ENCODE measurements at regions not wholly inside any gene's neighbourhood (a gene's known extent, or its start where the extent isn't known, plus 50 kb on each side); places are given as distances from the start of the nearest gene placed in this dataset.

DNA sequence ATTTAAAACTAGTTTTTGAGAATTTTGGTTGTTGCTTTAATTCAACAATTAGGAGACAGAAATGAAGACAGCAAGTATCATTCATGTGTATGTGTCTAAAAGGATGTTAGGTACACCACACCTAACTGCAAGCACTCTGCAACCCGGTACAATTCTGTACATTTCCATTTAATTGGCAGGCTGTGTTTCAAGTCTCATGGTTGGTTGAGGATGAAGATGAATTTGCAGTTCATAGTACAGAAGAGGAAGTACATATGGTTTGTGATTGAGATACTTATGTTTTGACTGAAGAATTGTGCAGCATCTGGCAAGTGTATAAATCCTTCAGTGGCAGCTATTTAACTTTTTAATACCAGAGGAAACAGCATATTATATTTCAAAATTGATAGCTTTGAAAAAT lies 628.7 kb upstream of the ZNF608 start:
- no peaks in the 10 kb centered on the region for H3K36me3 Mint-ChIP-seq (ENCODE audit: insufficient read depth, unreplicated experiment)
- intact Hi-C loops (cut with micrococcal nuclease; ENCODE audit: unreplicated experiment), result no loop called here
- CTCF ChIA-PET, result no interaction called here
- H3K4me3 Mint-ChIP-seq (ENCODE audit: low read depth, unreplicated experiment), result no peak overlapping the region
- no peak for DNase-seq
- H3K27me3 Mint-ChIP-seq (ENCODE audit: unreplicated experiment), result no peaks in the 10 kb centered on the region
- no peaks in the 10 kb centered on the region for H3K9me3 Mint-ChIP-seq (ENCODE audit: low read depth, unreplicated experiment)
- no peaks in the 10 kb centered on the region for H3K4me1 Mint-ChIP-seq (ENCODE audit: low read depth, unreplicated experiment)
- BruUV-seq (replicated peaks), result no TSS peak
- TF ChIP-seq, protein P1, sequence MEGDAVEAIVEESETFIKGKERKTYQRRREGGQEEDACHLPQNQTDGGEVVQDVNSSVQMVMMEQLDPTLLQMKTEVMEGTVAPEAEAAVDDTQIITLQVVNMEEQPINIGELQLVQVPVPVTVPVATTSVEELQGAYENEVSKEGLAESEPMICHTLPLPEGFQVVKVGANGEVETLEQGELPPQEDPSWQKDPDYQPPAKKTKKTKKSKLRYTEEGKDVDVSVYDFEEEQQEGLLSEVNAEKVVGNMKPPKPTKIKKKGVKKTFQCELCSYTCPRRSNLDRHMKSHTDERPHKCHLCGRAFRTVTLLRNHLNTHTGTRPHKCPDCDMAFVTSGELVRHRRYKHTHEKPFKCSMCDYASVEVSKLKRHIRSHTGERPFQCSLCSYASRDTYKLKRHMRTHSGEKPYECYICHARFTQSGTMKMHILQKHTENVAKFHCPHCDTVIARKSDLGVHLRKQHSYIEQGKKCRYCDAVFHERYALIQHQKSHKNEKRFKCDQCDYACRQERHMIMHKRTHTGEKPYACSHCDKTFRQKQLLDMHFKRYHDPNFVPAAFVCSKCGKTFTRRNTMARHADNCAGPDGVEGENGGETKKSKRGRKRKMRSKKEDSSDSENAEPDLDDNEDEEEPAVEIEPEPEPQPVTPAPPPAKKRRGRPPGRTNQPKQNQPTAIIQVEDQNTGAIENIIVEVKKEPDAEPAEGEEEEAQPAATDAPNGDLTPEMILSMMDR (IDR thresholded peaks at IDR 0.05; ENCODE audit: unreplicated experiment), result no peak
- no peak overlapping the region for H3K27ac Mint-ChIP-seq (ENCODE audit: unreplicated experiment)

DNA sequence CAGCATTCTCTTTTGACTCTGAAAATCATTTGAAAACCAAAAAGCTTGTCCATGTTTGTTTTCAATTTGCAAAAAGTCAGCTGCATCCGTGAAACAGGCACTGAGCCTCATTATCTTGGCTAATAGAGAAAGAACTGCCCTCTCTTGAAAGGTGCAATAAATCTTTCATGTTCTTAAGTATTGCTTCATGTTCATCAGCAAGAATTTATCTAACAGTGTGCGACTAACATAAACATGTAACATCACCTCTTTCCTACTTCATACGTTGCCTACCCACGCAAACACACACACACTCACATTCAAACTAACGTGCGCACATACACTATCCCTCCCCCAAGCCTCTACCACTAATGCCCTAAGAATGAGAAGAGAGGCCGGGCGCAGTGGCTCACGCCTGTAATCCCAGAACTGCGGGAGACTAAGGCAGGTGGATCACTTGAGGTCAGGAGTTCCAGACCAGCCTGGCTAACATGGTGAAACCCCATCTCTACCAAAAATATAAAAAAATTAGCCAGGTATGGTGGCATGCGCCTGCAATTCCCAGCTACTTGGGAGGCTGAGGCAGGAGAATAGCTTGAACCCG lies 629.7 kb upstream of the ZNF608 start:
- no peak for DNase-seq
- BruUV-seq (replicated peaks), result no TSS peak
- no peaks in the 10 kb centered on the region for H3K9me3 Mint-ChIP-seq (ENCODE audit: low read depth, unreplicated experiment)
- no peaks in the 10 kb centered on the region for H3K27me3 Mint-ChIP-seq (ENCODE audit: unreplicated experiment)
- intact Hi-C loops (cut with micrococcal nuclease; ENCODE audit: unreplicated experiment), result no loop called here
- CTCF ChIA-PET, result no interaction called here
- no peak overlapping the region for H3K4me3 Mint-ChIP-seq (ENCODE audit: low read depth, unreplicated experiment)
- H3K27ac Mint-ChIP-seq (ENCODE audit: unreplicated experiment), result no peak overlapping the region
- H3K36me3 Mint-ChIP-seq (ENCODE audit: insufficient read depth, unreplicated experiment), result no peaks in the 10 kb centered on the region
- TF ChIP-seq, protein P1 (IDR thresholded peaks at IDR 0.05; ENCODE audit: unreplicated experiment), result no peak
- H3K4me1 Mint-ChIP-seq (ENCODE audit: low read depth, unreplicated experiment), result no peaks in the 10 kb centered on the region

DNA sequence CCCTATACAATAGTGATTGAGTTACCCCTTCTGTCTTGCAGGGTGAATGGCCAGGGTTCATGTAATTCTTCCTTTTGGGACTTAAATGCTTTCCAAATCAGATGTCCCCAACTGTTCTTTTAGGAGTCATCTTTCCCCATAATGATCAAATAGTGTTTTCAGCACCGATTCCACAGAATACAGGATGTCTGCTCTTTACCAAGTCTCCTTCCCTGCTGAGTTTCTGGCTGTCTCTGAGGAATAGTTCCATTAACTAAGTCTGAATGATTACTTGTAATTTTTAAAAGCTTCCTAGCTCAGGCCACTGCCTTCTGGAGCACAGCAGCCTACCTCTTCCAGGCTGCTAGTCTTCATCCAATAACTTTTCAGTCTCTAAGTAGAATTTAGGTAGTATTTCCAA lies 630.7 kb upstream of the ZNF608 start:
- intact Hi-C loops (cut with micrococcal nuclease; ENCODE audit: unreplicated experiment), result no loop called here

DNA sequence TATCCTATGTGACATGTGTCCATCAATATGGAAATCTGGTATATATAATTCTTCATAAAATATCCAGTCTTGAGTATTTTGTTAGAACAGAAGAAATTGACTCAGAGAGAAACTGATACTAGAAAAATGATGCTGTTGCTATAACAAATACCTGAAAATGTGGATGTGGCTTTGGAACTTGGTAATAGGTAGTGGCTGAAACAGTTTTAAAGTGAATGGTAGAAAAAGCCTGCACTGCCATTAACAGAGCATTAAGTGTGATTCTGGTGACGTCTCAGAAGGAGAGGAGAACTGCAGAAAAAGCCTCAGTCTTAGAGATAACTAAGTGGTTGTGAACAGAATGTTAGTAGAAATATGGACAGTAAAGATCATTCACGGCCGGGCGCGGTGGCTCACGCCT lies 634.9 kb upstream of the ZNF608 start:
- peaks cover 3% of the 10 kb centered on the region for H3K9me3 Mint-ChIP-seq (ENCODE audit: low read depth, unreplicated experiment)
- no peak overlapping the region for H3K4me3 Mint-ChIP-seq (ENCODE audit: low read depth, unreplicated experiment)
- TF ChIP-seq, protein P1 (IDR thresholded peaks at IDR 0.05; ENCODE audit: unreplicated experiment), result no peak
- BruUV-seq (replicated peaks), result no TSS peak
- CTCF ChIA-PET, result no interaction called here
- no peaks in the 10 kb centered on the region for H3K36me3 Mint-ChIP-seq (ENCODE audit: insufficient read depth, unreplicated experiment)
- intact Hi-C loops (cut with micrococcal nuclease; ENCODE audit: unreplicated experiment), result no loop called here
- H3K27me3 Mint-ChIP-seq (ENCODE audit: unreplicated experiment), result no peaks in the 10 kb centered on the region
- no peak for DNase-seq
- no peaks in the 10 kb centered on the region for H3K4me1 Mint-ChIP-seq (ENCODE audit: low read depth, unreplicated experiment)
- no peak overlapping the region for H3K27ac Mint-ChIP-seq (ENCODE audit: unreplicated experiment)

More for the DNA sequence above, 630.7 kb upstream of the ZNF608 start:
- BruUV-seq (replicated peaks), result no TSS peak
- Mint-ChIP-seq H3K27me3 (ENCODE audit: unreplicated experiment) (no peaks in the 10 kb centered on the region), H3K36me3 (ENCODE audit: insufficient read depth, unreplicated experiment) (no peaks in the 10 kb centered on the region), H3K4me1 (ENCODE audit: low read depth, unreplicated experiment) (no peaks in the 10 kb centered on the region), H3K9me3 (ENCODE audit: low read depth, unreplicated experiment) (peaks cover 3% of the 10 kb centered on the region), H3K27ac (ENCODE audit: unreplicated experiment) (no peak overlapping the region), H3K4me3 (ENCODE audit: low read depth, unreplicated experiment) (no peak overlapping the region)
- DNase-seq, result no peak
- TF ChIP-seq, protein P1 (IDR thresholded peaks at IDR 0.05; ENCODE audit: unreplicated experiment), result no peak
- CTCF ChIA-PET, result no interaction called here
